ENCODE measurements at regions not wholly inside any gene's neighbourhood (a gene's known extent, or its start where the extent isn't known, plus 50 kb on each side); places are given as distances from the start of the nearest gene placed in this dataset.
A peak's percentile ranks its signal among the peaks of the same experiment; 100 is the strongest.
"Not testable (repeated sequence)": the region's sequence is repeated elsewhere in the genome, so short reads cannot be mapped to it uniquely, and the experiment has no call there.

- no peak overlapping the region for H3K4me3 ChIP-seq (ENCODE audit: low read depth, low read length)
- no peak overlapping the region for H3K27ac ChIP-seq (ENCODE audit: low read depth)
- DNase-seq (ENCODE audit: extremely low spot score): no peak
- WGBS: 88% methylated on average over 1 of the region's 1 CpG
- H3K36me3 ChIP-seq (ENCODE audit: insufficient read depth): no peaks in the 10 kb centered on the region
- H3K4me1 ChIP-seq (ENCODE audit: insufficient read depth): no peaks in the 10 kb centered on the region
These were observed 413.0 kb downstream of the SOX2 start for GRCh38 chr3:182124716-182125115.

GRCh38 chr3:182129740-182130139, 418.0 kb downstream of the SOX2 start:
- Histone ChIP-seq H3K27ac (ENCODE audit: low read depth) (no peak overlapping the region), H3K4me3 (ENCODE audit: low read depth, low read length) (no peak overlapping the region), H3K4me1 (ENCODE audit: insufficient read depth) (no peaks in the 10 kb centered on the region), H3K36me3 (ENCODE audit: insufficient read depth) (no peaks in the 10 kb centered on the region)
- DNase-seq (ENCODE audit: extremely low spot score): no peak
- 50% methylated on average over 9 of the region's 9 CpGs for WGBS

- WGBS: 47% methylated on average over 2 of the region's 2 CpGs
- H3K4me3 ChIP-seq (ENCODE audit: low read depth, low read length): no peak overlapping the region
These were observed 422.0 kb downstream of the SOX2 start for GRCh38 chr3:182133752-182134151.

GRCh38 chr3:182135056-182135455, 423.3 kb downstream of the SOX2 start:
- Histone ChIP-seq H3K27ac (ENCODE audit: low read depth) (no peak overlapping the region), H3K36me3 (ENCODE audit: insufficient read depth) (no peaks in the 10 kb centered on the region), H3K4me1 (ENCODE audit: insufficient read depth) (no peaks in the 10 kb centered on the region), H3K4me3 (ENCODE audit: low read depth, low read length) (no peak overlapping the region)
- DNase-seq (ENCODE audit: extremely low spot score): no peak
- 55% methylated on average over 2 of the region's 2 CpGs for WGBS

More at GRCh38 chr3:182133752-182134151, 422.0 kb downstream of the SOX2 start:
- Histone ChIP-seq H3K27ac (ENCODE audit: low read depth) (no peak overlapping the region), H3K36me3 (ENCODE audit: insufficient read depth) (no peaks in the 10 kb centered on the region), H3K4me1 (ENCODE audit: insufficient read depth) (no peaks in the 10 kb centered on the region)
- DNase-seq (ENCODE audit: extremely low spot score): no peak

GRCh38 chr3:182136008-182136910, 424.5 kb downstream of the SOX2 start:
- WGBS: 38% methylated on average over 6 of the region's 6 CpGs
- no peak overlapping the region for H3K4me3 ChIP-seq (ENCODE audit: low read depth, low read length)
- H3K4me1 ChIP-seq (ENCODE audit: insufficient read depth): no peaks in the 10 kb centered on the region
- H3K27ac ChIP-seq (ENCODE audit: low read depth): no peak overlapping the region
- H3K36me3 ChIP-seq (ENCODE audit: insufficient read depth): no peaks in the 10 kb centered on the region
- DNase-seq (ENCODE audit: extremely low spot score): no peak

GRCh38 chr3:182138393-182138792, 426.7 kb downstream of the SOX2 start:
- no peaks in the 10 kb centered on the region for H3K4me1 ChIP-seq (ENCODE audit: insufficient read depth)
- DNase-seq (ENCODE audit: extremely low spot score): no peak
- H3K36me3 ChIP-seq (ENCODE audit: insufficient read depth): no peaks in the 10 kb centered on the region
- no peak overlapping the region for H3K27ac ChIP-seq (ENCODE audit: low read depth)
- WGBS: 18% methylated on average over 1 of the region's 1 CpG
- H3K4me3 ChIP-seq (ENCODE audit: low read depth, low read length): no peak overlapping the region

GRCh38 chr3:182139627-182140357, 428.1 kb downstream of the SOX2 start:
- H3K4me3 ChIP-seq (ENCODE audit: low read depth, low read length): no peak overlapping the region
- no peak overlapping the region for H3K27ac ChIP-seq (ENCODE audit: low read depth)
- 47% methylated on average over 7 of the region's 7 CpGs for WGBS
- no peaks in the 10 kb centered on the region for H3K36me3 ChIP-seq (ENCODE audit: insufficient read depth)
- no peak for DNase-seq (ENCODE audit: extremely low spot score)
- H3K4me1 ChIP-seq (ENCODE audit: insufficient read depth): no peaks in the 10 kb centered on the region

GRCh38 chr3:182142928-182143327, 431.2 kb downstream of the SOX2 start:
- 12% methylated on average over 2 of the region's 2 CpGs for WGBS
- Histone ChIP-seq H3K27ac (ENCODE audit: low read depth) (no peak overlapping the region), H3K4me3 (ENCODE audit: low read depth, low read length) (no peak overlapping the region), H3K4me1 (ENCODE audit: insufficient read depth) (no peaks in the 10 kb centered on the region), H3K36me3 (ENCODE audit: insufficient read depth) (no peaks in the 10 kb centered on the region)
- no peak for DNase-seq (ENCODE audit: extremely low spot score)

GRCh38 chr3:182143903-182144302, 432.2 kb downstream of the SOX2 start:
- H3K27ac ChIP-seq (ENCODE audit: low read depth): no peak overlapping the region
- no peak for DNase-seq (ENCODE audit: extremely low spot score)
- no peaks in the 10 kb centered on the region for H3K4me1 ChIP-seq (ENCODE audit: insufficient read depth)
- H3K4me3 ChIP-seq (ENCODE audit: low read depth, low read length): no peak overlapping the region
- 46% methylated on average over 2 of the region's 2 CpGs for WGBS
- no peaks in the 10 kb centered on the region for H3K36me3 ChIP-seq (ENCODE audit: insufficient read depth)

GRCh38 chr3:182148360-182148759, 436.6 kb downstream of the SOX2 start:
- 79% methylated on average over 3 of the region's 3 CpGs for WGBS
- no peak overlapping the region for H3K4me3 ChIP-seq (ENCODE audit: low read depth, low read length)

GRCh38 chr3:182149594-182149993, 437.9 kb downstream of the SOX2 start:
- Histone ChIP-seq H3K36me3 (ENCODE audit: insufficient read depth) (no peaks in the 10 kb centered on the region), H3K27ac (ENCODE audit: low read depth) (no peak overlapping the region), H3K4me3 (ENCODE audit: low read depth, low read length) (no peak overlapping the region), H3K4me1 (ENCODE audit: insufficient read depth) (no peaks in the 10 kb centered on the region)
- 59% methylated on average over 3 of the region's 3 CpGs for WGBS
- no peak for DNase-seq (ENCODE audit: extremely low spot score)

More at GRCh38 chr3:182148360-182148759, 436.6 kb downstream of the SOX2 start:
- DNase-seq (ENCODE audit: extremely low spot score): no peak
- no peak overlapping the region for H3K27ac ChIP-seq (ENCODE audit: low read depth)
- no peaks in the 10 kb centered on the region for H3K36me3 ChIP-seq (ENCODE audit: insufficient read depth)
- no peaks in the 10 kb centered on the region for H3K4me1 ChIP-seq (ENCODE audit: insufficient read depth)

- 68% methylated on average over 3 of the region's 3 CpGs for WGBS
- H3K4me3 ChIP-seq (ENCODE audit: low read depth, low read length); H3K4me1 ChIP-seq (ENCODE audit: insufficient read depth); H3K36me3 ChIP-seq (ENCODE audit: insufficient read depth); H3K27ac ChIP-seq (ENCODE audit: low read depth); DNase-seq (ENCODE audit: extremely low spot score): not testable (repeated sequence)
These were observed 444.6 kb downstream of the SOX2 start for GRCh38 chr3:182156326-182156725.

- Histone ChIP-seq H3K27ac (ENCODE audit: low read depth) (no peak overlapping the region), H3K4me3 (ENCODE audit: low read depth, low read length) (no peak overlapping the region), H3K36me3 (ENCODE audit: insufficient read depth) (no peaks in the 10 kb centered on the region), H3K4me1 (ENCODE audit: insufficient read depth) (no peaks in the 10 kb centered on the region)
- 23% methylated on average over 4 of the region's 4 CpGs for WGBS
- peak; percentile 43 for DNase-seq (ENCODE audit: extremely low spot score)
These were observed 453.5 kb downstream of the SOX2 start for GRCh38 chr3:182165234-182165633.

GRCh38 chr3:182172534-182172933, 460.8 kb downstream of the SOX2 start:
- Histone ChIP-seq H3K4me3 (ENCODE audit: low read depth, low read length) (no peak overlapping the region), H3K4me1 (ENCODE audit: insufficient read depth) (no peaks in the 10 kb centered on the region), H3K36me3 (ENCODE audit: insufficient read depth) (no peaks in the 10 kb centered on the region), H3K27ac (ENCODE audit: low read depth) (no peak overlapping the region)
- whole genome bisulfite sequencing: 44% methylated on average over 4 of the region's 4 CpGs
- DNase-seq (ENCODE audit: extremely low spot score): no peak
